HG03196 (cell line): ENCODE measurements at regions not wholly inside any gene's neighbourhood (a gene's known extent, or its start where the extent isn't known, plus 50 kb on each side); places are given as distances from the start of the nearest gene placed in this dataset.

ENCODE experiments used
- ATAC-seq: cut with Tn5 transposase; IDR thresholded peaks from one replicate; pipeline ENCODE4 v1.9.1; 2021; ENCODE audit not compliant: unreplicated experiment

- ATAC-seq, result no peak
Observed at GRCh38 chr1:170864238-170864637, 71.1 kb upstream of the MROH9 start.

GRCh38 chr1:170864876-170865538 is 70.3 kb upstream of the MROH9 start:
- ATAC-seq, result no peak

GRCh38 chr1:170866646-170867045 is 68.7 kb upstream of the MROH9 start:
- no peak for ATAC-seq

GRCh38 chr1:170871868-170872267 is 63.5 kb upstream of the MROH9 start:
- ATAC-seq, result no peak

- ATAC-seq, result peak; percentile 61
Observed at GRCh38 chr1:170872663-170873062, 62.7 kb upstream of the MROH9 start.

GRCh38 chr1:170874671-170875070 is 60.7 kb upstream of the MROH9 start:
- no peak for ATAC-seq

- no peak for ATAC-seq
Observed at GRCh38 chr1:170881268-170882265, 53.8 kb upstream of the MROH9 start.
